ENCODE measurements at regions not wholly inside any gene's neighbourhood (a gene's known extent, or its start where the extent isn't known, plus 50 kb on each side); places are given as distances from the start of the nearest gene placed in this dataset.

DNA sequence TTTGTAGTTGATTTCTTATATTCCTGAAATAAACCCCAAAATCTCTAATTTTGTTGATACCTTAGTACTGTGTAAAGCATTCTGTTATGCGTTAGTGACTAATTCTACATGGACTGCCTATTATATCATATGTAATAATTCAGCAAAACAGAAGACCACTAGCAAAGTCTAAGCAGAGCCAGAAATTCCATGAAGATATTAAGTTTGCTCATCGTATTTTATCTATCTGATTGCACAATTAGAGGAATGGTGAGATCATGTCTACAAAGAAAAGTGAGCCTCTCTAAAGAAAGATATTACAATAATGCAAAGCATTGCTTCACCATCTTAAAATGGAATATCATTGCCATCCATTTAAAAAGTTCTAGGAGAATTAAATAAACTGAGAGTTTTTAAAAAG, 374.6 kb upstream of the SLC7A11 start:
- TF ChIP-seq POLR2A (IDR thresholded peaks at IDR 0.05; ENCODE audit: low read length) (no peak), GATA1 (IDR thresholded peaks at IDR 0.05; ENCODE audit: low read depth, low read length) (no peak)
